GM04503 (cell line): ENCODE measurements at regions not wholly inside any gene's neighbourhood (a gene's known extent, or its start where the extent isn't known, plus 50 kb on each side); places are given as distances from the start of the nearest gene placed in this dataset.
"Not testable (repeated sequence)": the region's sequence is repeated elsewhere in the genome, so short reads cannot be mapped to it uniquely, and the experiment has no call there.

Experiments used
- DNase-seq: peaks from one replicate; pipeline ENCODE4 v3.0.0-alpha.2; 2012; ENCODE audit warnings: low read depth

DNA sequence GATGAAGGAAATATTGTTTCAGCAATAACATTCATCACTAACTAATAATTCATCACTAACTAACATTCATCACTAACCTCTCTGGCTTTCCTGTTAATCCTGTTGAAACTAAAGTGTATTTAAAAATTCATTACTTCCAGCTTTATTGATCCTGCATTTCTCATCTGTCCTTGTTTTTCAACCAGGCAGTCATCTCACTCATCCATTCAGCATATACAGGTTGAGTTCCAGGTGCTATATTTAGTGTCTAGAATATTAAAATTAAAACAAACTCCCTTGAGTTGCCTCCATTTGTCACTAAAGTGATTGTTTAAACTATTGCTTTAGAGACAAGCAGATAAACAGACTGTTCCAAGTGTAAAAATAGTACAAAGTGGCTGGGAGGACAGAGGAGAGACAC is 58.1 kb downstream of the ATXN7L3B start:
- DNase-seq: no peak

DNA sequence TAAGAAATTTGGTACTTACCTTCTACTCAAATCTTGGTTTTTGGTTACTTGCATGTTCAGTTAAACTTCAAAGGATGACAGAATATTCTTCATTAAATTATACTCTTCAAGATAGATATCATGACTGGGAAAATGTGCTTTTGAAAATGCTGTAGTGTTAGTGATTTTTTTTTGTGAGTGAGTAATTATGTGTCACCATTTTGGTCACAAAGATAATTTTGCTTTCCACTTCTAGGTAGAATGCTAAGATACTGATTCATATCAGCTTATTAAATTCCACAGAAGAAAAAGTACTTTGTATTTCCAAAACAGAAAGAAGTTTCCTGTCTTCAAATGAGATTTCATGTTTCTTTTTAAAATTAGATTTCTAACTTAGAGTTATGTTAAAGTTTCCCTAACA is 61.2 kb downstream of the ATXN7L3B start:
- no peak for DNase-seq

DNA sequence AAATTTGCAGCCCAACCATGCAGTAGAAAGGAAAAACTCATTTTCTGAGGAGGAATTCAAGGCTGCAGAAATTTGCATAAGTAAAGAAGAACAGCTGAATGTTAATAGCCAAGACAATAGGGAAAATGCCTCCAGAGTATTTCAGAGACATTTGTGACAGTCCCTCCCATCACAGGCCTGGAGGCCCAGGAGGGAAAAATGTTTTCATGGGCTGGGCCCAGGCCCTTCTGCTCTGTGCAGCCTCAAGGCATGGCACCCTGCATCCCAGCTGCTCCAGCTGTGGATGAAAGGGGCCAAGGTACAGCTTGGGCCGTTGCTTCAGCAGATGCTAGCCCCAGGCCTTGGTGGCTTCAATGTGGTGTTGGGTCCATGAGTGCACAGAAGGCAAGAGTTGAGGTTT is 62.3 kb downstream of the ATXN7L3B start:
- no peak for DNase-seq

DNA sequence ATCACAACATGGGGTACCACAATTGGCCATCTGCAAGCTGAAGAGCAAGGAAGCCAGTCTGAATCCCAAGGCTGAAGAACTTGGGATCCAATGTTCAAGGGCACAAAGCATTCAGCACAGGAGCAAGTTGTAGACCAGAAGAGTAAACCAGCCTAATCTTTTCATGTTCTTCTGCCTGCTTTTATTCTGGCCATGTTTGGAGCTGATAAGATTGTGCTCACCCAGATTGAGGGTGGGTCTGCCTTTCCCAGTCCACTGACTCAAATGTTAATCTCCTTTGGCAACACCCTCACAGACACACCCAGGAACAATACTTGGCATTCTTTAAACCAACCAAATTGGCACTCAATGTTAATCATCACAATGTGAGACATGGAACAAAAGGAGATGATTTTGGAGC is 63.2 kb downstream of the ATXN7L3B start:
- DNase-seq: not testable (repeated sequence)

DNA sequence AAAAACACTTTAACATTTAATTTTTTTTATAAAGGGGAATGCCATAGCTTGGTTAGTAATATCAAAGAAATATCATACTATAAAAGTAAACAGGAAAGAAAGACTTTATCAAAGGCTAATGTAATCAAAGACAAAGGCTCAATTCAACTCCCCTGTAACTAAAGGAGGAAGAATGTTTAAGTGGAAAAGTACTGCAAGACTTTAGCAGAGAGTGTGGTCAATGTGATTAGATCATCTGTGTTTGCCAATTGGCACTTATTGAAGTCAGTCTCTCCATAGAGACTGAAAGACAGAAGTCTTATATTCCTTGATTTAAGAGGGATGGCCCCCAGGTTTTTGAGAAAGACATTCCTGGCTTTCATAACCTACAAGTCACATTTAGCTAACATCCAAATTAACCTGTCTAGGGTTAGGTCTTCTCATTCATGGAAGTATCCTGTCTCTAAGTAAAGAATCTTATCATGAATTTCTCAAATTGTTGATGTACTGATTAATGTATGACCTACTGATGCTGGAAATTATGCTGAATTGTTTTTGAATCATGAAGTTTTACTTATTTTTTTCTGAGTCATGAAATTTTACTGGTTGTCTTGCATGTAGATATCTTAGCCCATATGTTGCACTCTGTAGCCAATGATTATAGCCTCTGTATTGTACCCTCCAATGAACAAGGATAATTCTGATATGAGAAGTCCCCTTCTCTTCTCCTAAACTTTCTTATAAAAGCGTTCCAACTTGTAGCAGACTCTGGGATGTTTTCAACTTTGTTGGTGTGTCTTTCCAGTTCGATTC is 65.4 kb downstream of the ATXN7L3B start:
- no peak for DNase-seq

DNA sequence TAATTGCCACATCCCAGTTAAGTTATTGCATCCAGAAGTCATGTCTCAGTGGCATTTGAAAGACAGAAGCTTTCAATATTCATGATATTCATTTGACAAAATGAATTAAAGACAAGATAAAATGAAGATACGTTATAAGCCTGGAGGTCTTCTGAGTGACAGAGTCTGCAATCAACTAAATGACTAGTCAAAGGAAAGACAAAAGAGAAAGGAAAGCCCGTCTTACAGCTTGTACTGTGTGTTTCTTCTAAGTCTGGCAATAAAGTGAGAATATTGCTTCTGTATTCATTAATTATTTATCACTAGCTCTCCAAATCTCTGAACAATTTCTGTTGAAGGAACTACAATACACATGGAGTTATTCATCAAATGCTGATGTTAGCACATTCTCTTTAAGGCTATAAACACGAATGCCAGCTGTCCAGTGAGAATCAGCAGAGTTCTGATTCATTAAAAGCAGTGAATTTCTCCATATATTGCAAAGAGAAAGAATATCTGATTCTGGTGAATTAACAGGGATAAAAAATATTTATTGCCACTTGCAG is 70.7 kb downstream of the ATXN7L3B start:
- no peak for DNase-seq

DNA sequence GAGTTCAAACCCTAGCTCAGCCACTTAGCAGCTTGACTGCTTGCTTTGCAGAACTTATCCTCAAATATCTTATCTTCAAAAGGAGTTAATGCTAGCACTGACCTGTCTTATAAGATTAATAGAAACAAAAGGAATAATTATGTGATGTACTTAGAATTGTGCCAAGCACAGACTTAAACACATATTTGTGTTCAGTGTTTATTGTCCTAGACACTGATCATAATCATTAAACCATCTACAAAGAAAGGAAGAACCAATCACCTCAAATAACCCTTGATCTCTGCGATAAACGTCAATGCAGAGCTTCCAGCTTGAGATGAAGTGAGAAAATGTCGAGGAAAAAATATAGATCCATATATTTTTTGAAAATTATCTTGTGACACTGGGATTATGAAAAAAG is 73.1 kb downstream of the ATXN7L3B start:
- DNase-seq: no peak

DNA sequence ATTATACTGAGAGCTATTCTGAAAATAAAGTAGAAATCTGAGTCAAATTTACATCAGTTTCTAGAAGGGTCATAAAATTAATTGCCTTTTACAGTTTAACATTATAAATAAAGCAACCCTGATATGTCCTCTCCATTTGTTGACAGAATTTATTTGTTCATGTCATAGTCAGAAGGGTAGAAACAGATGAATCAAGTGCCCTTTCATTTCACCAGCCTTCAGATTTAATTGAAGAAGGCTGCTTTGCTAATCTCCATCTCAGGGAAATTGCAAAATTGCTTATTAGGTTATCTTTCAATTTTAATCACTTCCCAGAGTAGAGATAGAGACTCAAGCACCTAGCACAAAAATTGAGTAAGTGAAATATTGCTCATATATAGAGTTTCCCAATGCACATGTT is 76.8 kb downstream of the ATXN7L3B start:
- no peak for DNase-seq

DNA sequence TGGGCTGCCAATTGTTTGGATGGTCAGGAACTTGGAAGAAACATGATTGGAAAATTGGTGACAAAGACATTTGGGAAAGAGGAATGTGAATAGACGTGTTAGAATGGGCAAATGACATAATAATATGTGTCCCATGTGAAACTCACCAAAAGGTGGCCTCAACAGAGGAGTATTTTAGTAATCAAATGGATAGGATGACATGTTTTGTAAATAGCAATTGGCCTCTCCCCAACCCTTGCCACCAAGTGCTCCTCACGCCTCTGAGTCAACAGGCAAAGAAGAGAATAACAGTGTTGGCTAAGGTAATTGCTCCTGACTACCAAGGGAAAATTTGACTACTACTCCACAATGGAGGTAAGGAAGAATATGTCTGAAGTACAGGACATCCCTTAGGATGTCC is 81.4 kb downstream of the ATXN7L3B start:
- DNase-seq: no peak

DNA sequence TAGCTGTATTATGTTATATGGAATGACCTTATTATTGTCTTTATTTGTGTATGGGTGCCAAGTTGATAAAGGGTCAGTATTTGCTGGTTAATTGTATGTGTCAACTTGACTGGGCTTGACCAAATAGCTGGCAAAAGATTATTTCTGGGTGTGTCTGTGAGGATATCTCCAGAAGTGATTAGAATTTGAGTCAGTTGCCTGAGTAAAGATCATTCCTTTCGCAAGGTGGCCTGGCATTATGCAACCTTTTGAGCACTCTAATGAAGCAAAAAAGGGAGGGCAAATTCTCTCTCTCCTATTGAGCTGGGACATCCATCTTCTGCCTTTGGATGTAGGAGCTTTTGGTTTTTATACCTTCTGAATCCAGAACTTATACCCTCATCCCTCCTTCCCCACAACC is 82.2 kb downstream of the ATXN7L3B start:
- no peak for DNase-seq

DNA sequence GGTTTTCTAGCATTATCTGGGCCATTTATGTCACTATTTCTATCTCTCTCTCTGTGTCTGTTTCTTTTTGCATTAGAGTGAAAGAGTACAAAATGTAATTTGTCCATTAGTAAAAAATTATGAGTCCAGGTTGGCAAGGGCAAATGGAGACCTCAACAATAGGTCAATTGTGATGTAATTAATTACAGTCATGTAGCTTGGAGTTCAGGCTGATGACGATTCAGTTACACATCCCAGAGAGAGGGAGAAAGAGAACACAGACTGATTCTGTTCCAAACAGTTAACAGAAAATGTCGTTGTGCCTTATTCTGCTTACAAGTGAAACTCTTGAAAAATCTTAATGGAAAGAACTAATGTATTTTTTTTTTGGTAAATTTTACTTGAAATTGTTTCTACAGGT is 83.3 kb downstream of the ATXN7L3B start:
- DNase-seq: no peak

DNA sequence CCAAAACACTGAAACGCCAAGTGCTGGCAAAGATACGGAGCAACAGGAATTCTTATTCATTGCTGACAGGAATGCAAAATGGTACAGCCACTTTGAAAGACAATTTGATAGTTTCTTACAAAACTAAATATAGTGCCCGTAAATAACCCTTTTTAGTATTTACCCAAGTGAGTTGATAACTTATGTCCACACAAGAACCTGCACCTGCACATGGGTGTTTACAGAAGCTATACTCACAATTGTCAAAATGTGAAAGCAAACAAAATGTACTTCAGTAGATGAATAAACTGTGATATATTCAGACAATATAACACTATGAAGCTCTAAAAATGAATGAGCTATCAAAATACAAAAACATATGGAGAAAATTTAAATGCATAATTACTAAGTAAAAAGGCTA is 86.6 kb downstream of the ATXN7L3B start:
- no peak for DNase-seq

DNA sequence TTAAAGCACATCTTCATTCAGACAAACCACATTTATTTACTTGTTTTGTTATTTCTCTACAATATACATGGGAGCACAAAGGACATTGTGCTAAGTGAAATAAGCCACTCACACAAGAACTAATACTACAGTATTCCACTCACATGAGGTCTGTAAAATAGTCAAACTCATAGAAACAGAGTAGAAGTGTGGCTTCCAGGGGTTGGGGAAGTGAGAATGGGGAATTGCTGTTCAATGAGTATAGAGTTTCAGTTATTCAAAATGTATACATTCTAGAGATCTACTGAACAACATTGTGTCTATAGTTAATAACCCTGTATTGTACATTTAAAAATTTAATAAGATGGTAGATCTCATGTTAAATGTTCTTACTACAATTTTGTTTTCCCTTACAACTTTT is 88.8 kb downstream of the ATXN7L3B start:
- no peak for DNase-seq

DNA sequence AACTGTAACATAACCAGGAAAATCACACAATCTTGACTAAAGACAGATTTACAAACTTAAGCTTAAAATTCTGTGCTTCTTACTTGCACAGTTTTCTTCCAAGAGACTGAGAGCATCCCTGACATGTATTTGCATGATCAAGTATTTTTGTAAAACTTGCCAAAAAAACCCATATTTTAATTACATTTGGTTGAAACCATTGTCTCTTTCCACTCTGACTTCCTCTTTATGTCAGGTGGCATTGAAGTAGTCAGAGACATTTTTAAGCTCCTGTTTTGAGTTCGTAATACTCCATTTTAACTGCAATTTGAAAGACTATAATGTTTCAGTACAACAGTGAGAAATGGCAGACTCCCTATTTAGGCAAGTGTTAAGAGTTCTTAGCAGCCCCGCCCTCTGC is 103.6 kb downstream of the ATXN7L3B start:
- no peak for DNase-seq

DNA sequence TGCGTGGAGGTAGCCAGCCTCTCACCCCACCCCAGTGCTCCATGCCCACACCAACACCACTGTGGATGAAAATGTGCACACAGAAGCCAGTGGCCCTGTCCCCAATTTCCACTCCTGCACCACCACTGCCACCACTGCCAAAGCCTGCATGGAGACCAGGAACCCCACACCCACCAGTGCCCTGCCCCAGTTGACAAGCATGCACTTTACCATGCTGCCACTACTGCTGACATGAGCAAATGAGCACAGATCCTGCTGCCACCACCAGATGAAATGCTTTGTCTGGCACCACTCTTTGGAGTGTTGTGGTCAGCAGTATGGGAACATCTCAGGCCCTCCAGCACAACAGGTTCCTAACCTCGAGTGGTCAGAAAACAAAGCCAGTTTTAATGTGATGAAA is 104.1 kb downstream of the ATXN7L3B start:
- DNase-seq: no peak

DNA sequence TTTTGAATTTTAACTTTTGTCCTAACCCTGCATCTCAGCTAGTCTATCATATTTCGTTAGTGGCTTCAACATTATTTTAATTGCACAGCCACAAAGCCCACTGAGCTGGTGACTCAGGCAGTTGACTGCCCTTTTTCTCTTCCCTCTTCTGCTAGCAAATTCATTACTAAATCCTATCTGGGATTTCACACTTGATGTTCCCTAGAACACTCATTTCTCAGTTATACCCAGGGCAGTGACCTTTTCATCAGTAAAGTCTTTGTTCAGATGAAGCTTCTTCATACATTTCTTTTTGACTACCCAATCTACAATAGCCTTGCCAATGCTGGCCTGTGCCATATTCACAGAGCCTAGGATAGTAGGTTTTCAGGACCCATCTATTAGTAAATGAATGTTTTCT is 107.0 kb downstream of the ATXN7L3B start:
- DNase-seq: no peak

DNA sequence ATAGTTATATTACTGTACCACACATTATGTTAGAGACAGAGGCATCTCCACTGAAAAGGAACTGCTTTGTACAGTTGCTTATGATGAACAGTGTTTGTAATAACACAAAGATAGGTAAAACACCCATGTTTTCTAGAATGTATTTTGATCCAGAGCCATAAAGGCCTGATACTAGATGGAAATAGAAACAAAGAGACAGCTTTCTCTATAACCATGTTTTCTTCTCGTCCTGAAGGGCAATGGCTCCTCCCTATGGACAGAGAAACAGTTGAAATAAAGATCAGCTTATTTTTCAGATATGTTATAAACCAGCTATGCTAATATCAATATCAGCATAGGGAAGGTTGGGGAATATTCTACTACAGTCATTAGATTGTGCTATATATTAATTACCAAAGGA is 109.2 kb downstream of the ATXN7L3B start:
- DNase-seq: no peak

DNA sequence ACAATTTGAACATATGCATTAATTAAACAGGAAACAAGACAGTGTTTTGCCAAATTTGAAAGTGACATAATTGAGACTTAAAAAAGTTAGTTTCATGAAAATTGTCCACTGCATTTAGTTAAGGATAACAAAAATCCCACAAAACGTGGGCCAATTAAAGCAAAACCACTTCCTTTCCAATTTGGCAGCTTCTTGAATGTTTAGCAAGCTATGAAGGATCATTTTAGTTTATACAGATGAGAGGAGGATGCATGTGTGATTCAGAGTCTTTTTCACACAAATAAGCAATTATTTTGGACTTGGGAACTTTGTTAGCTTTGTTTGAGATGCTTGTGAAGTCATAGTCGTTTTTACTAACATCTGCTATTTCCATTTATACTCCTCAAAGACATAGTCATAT is 109.6 kb downstream of the ATXN7L3B start:
- no peak for DNase-seq

DNA sequence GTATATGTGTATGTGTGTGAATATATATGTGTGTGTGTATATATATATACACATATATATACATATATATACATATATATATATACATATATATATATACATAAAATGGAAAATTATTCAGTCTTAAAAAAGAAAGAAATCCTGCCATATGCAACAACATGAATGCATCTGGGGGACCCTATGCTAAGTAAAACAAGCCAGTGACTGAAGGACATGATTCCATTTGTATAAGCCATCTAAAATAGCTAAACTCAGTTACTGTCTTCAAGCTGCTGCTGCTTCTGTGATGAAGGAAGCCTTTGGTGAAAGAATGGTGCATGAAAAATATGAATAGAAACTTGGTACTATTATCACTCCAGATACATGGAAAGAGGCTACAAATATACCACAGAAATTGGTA is 118.6 kb downstream of the ATXN7L3B start:
- no peak for DNase-seq

DNA sequence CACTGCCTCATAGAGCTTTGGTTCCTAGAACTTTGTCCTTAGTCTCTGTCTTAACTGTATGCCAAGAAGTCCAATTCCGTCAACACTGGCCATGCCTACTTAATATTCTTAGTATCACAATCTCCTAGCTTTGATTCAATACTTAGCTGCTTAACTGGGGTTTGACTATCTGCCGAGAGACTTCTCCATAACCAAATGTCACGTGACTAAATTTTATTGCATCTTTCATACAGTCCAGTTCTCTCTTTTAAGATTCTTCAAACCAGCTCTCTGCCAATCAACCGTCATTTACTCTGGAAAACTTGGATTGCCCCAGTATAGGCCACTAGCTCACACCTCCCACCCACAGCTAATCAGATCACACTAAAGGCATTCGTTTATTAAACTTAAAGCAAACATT is 122.8 kb downstream of the ATXN7L3B start:
- DNase-seq: no peak

DNA sequence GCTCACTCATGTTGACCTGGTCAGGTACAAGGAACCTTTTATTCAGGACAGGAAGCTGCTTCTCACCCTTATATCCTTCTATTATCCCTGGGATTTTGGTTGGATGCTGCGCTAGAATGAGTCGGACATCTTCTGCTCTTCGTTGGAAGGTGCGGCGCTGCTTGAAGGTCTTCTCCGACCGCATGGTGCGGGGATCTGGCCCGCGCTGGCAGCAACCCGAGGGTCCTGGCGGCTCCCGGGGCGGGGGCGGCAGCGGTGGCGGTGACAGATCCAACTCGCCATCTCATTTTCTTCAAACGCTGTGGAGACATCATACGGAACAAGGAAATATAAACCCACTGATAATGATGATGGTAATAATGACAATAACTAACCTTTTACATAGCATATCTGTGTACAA is 126.3 kb downstream of the ATXN7L3B start:
- no peak for DNase-seq

DNA sequence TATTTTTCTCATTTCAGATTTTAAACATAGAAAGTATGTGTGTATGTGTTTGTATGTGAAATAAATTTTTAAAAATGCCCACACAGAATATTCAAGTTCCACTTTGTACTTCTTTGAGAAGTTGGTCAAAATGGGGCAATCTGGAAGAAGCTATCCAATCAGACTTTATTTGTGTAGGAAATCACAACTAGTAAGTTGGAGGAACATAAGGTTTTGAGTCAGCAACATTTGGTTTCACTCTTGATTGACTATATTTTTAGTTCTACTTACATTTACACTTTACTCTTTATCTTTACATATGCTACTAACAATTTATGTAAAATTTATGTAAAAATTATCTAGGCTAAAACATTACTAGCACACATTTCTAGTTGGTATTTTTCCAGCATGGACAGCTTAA is 128.1 kb downstream of the ATXN7L3B start:
- no peak for DNase-seq

DNA sequence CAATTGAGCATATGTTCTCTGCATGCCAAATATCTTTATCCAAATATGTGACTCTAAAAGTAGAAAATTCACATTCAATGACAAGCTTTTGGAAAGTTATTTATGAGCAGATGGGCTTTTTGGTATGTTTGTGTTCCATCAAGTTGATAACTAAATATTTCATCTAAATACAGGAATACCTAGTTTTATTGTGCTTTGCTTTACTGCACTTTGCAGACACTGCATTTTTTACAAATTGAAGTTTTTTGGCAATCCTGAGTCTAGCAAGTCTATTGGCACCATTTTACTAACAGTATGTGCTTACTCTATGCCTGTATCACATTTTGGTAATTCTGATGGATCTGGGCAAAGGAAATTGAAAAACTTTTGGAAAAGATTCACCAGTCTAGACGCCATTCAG is 133.8 kb downstream of the ATXN7L3B start:
- no peak for DNase-seq

DNA sequence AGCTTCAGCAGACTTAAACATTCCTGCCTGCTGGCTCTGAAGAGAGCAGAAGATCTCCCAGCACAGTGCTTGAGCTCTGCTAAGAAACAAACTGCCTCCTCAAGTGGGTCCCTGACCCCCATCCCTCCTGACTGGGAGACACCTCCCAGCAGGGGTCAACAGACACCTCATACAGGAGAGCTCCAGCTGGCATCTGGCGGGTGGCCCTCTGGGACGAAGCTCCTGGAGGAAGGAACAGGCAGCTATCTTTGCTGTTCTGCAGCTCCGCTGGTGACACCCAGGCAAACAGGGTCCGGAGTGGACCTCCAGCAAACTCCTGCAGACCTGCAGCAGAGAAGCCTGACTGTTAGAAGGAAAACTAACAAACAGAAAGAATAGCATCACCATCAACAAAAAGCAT is 139.3 kb downstream of the ATXN7L3B start:
- DNase-seq: not testable (repeated sequence)
